ENCODE measurements at regions not wholly inside any gene's neighbourhood (a gene's known extent, or its start where the extent isn't known, plus 50 kb on each side); places are given as distances from the start of the nearest gene placed in this dataset.

GRCh38 chr22:44386386-44387035 lies 73.8 kb upstream of the SHISAL1 start:
- peaks cover 58 to 93% of the 10 kb centered on the region in 2 experiments for H3K27me3 ChIP-seq (ENCODE audit: control insufficient read depth in 1 of 2, insufficient read depth in 1 of 2, low read length in 2 of 2)
- WGBS = 80% methylated on average over 20 of the region's 20 CpGs
- H3K4ac ChIP-seq (ENCODE audit: low read depth in 1 of 2, low read length in 2 of 2) = no peak overlapping the region
- H3K23ac ChIP-seq (ENCODE audit: low read length in 2 of 2) = no peak overlapping the region
- H3K36me3 ChIP-seq (ENCODE audit: control insufficient read depth in 1 of 2, insufficient read depth in 2 of 2, low read depth in 1 of 2, low read length in 2 of 2) = no peaks in the 10 kb centered on the region
- no peak for DNase-seq
- no peak overlapping the region for H3K4me3 ChIP-seq (ENCODE audit: insufficient read depth in 1 of 2, low read depth in 1 of 2, low read length in 2 of 2)
- no peak overlapping the region for H2BK5ac ChIP-seq (ENCODE audit: low read depth, low read length, poor library complexity, severe bottlenecking)
- H3K9ac ChIP-seq (ENCODE audit: low read length) = no peak overlapping the region
- H3K9me3 ChIP-seq (ENCODE audit: control insufficient read depth, low read length) = no peaks in the 10 kb centered on the region
- no peaks in the 10 kb centered on the region for H3K4me1 ChIP-seq (ENCODE audit: control insufficient read depth, insufficient read depth, low read depth, low read length)
- H4K91ac ChIP-seq (ENCODE audit: low read length) = no peak overlapping the region
- H3K27ac ChIP-seq (ENCODE audit: low read length, poor library complexity, severe bottlenecking) = no peak overlapping the region
- H2AK5ac ChIP-seq (ENCODE audit: low read length, severe bottlenecking) = no peak overlapping the region
- no peak overlapping the region for H4K8ac ChIP-seq (ENCODE audit: low read length)
- H2BK120ac ChIP-seq (ENCODE audit: low read depth, low read length) = no peak overlapping the region
- no peak overlapping the region for H3K18ac ChIP-seq (ENCODE audit: low read depth in 1 of 2, low read length in 2 of 2)
- no peak overlapping the region for H2BK12ac ChIP-seq (ENCODE audit: low read length in 2 of 2)
- H2BK15ac ChIP-seq (ENCODE audit: low read depth, poor library complexity, severe bottlenecking) = no peak overlapping the region
- H2AFZ ChIP-seq (ENCODE audit: low read depth, low read length) = no peak overlapping the region
- no peaks in the 10 kb centered on the region for H3K79me1 ChIP-seq (replicated peaks; ENCODE audit: low read length, poor library complexity, severe bottlenecking)
- H3K4me2 ChIP-seq (ENCODE audit: low read length, poor library complexity, severe bottlenecking) = no peak overlapping the region
- no peak overlapping the region for H3K14ac ChIP-seq (ENCODE audit: low read length in 2 of 2)

GRCh38 chr22:44385781-44386180 lies 73.0 kb upstream of the SHISAL1 start:
- Histone ChIP-seq H2BK5ac (ENCODE audit: low read depth, low read length, poor library complexity, severe bottlenecking) (no peak overlapping the region), H3K23ac (ENCODE audit: low read length in 2 of 2) (no peak overlapping the region), H3K9ac (ENCODE audit: low read length) (no peak overlapping the region), H3K27ac (ENCODE audit: low read length, poor library complexity, severe bottlenecking) (no peak overlapping the region), H4K8ac (ENCODE audit: low read length) (no peak overlapping the region), H2BK12ac (ENCODE audit: low read length in 2 of 2) (no peak overlapping the region), H3K9me3 (ENCODE audit: control insufficient read depth, low read length) (no peaks in the 10 kb centered on the region), H3K14ac (ENCODE audit: low read length in 2 of 2) (no peak overlapping the region), H2AK5ac (ENCODE audit: low read length, severe bottlenecking) (no peak overlapping the region), H2BK15ac (ENCODE audit: low read depth, poor library complexity, severe bottlenecking) (no peak overlapping the region), H2BK120ac (ENCODE audit: low read depth, low read length) (no peak overlapping the region), H3K4ac (ENCODE audit: low read depth in 1 of 2, low read length in 2 of 2) (no peak overlapping the region), H2AFZ (ENCODE audit: low read depth, low read length) (no peak overlapping the region), H4K91ac (ENCODE audit: low read length) (no peak overlapping the region), H3K18ac (ENCODE audit: low read depth in 1 of 2, low read length in 2 of 2) (no peak overlapping the region), H3K4me2 (ENCODE audit: low read length, poor library complexity, severe bottlenecking) (no peak overlapping the region), H3K36me3 (ENCODE audit: control insufficient read depth in 1 of 2, insufficient read depth in 2 of 2, low read depth in 1 of 2, low read length in 2 of 2) (no peaks in the 10 kb centered on the region), H3K4me1 (ENCODE audit: control insufficient read depth, insufficient read depth, low read depth, low read length) (no peaks in the 10 kb centered on the region), H3K4me3 (ENCODE audit: insufficient read depth in 1 of 2, low read depth in 1 of 2, low read length in 2 of 2) (no peak overlapping the region), H3K79me1 (replicated peaks; ENCODE audit: low read length, poor library complexity, severe bottlenecking) (no peaks in the 10 kb centered on the region), H3K27me3 (ENCODE audit: control insufficient read depth in 1 of 2, insufficient read depth in 1 of 2, low read length in 2 of 2) (peaks cover 65 to 93% of the 10 kb centered on the region in 2 experiments)
- 84% methylated on average over 12 of the region's 12 CpGs for WGBS
- no peak for DNase-seq

- Histone ChIP-seq H2AK5ac (ENCODE audit: low read length, severe bottlenecking) (no peak overlapping the region), H2AFZ (ENCODE audit: low read depth, low read length) (no peak overlapping the region), H4K8ac (ENCODE audit: low read length) (no peak overlapping the region), H3K9me3 (ENCODE audit: control insufficient read depth, low read length) (no peaks in the 10 kb centered on the region), H2BK120ac (ENCODE audit: low read depth, low read length) (no peak overlapping the region), H3K27me3 (ENCODE audit: control insufficient read depth in 1 of 2, insufficient read depth in 1 of 2, low read length in 2 of 2) (peaks cover 68 to 93% of the 10 kb centered on the region in 2 experiments), H3K9ac (ENCODE audit: low read length) (no peak overlapping the region), H3K23ac (ENCODE audit: low read length in 2 of 2) (no peak overlapping the region), H3K79me1 (replicated peaks; ENCODE audit: low read length, poor library complexity, severe bottlenecking) (no peaks in the 10 kb centered on the region), H2BK12ac (ENCODE audit: low read length in 2 of 2) (no peak overlapping the region), H3K4me3 (ENCODE audit: insufficient read depth in 1 of 2, low read depth in 1 of 2, low read length in 2 of 2) (no peak overlapping the region), H2BK15ac (ENCODE audit: low read depth, poor library complexity, severe bottlenecking) (no peak overlapping the region), H3K36me3 (ENCODE audit: control insufficient read depth in 1 of 2, insufficient read depth in 2 of 2, low read depth in 1 of 2, low read length in 2 of 2) (no peaks in the 10 kb centered on the region), H3K27ac (ENCODE audit: low read length, poor library complexity, severe bottlenecking) (no peak overlapping the region), H3K4ac (ENCODE audit: low read depth in 1 of 2, low read length in 2 of 2) (no peak overlapping the region), H4K91ac (ENCODE audit: low read length) (no peak overlapping the region), H3K18ac (ENCODE audit: low read depth in 1 of 2, low read length in 2 of 2) (no peak overlapping the region), H2BK5ac (ENCODE audit: low read depth, low read length, poor library complexity, severe bottlenecking) (no peak overlapping the region), H3K14ac (ENCODE audit: low read length in 2 of 2) (no peak overlapping the region), H3K4me2 (ENCODE audit: low read length, poor library complexity, severe bottlenecking) (no peak overlapping the region), H3K4me1 (ENCODE audit: control insufficient read depth, insufficient read depth, low read depth, low read length) (no peaks in the 10 kb centered on the region)
- DNase-seq = no peak
- 83% methylated on average over 14 of the region's 14 CpGs for WGBS
Measured at GRCh38 chr22:44385296-44385610, 72.5 kb upstream of the SHISAL1 start.

- Histone ChIP-seq H3K4ac (ENCODE audit: low read depth in 1 of 2, low read length in 2 of 2) (no peak overlapping the region), H4K8ac (ENCODE audit: low read length) (no peak overlapping the region), H3K4me2 (ENCODE audit: low read length, poor library complexity, severe bottlenecking) (no peak overlapping the region), H2AK5ac (ENCODE audit: low read length, severe bottlenecking) (no peak overlapping the region), H2BK120ac (ENCODE audit: low read depth, low read length) (no peak overlapping the region), H2AFZ (ENCODE audit: low read depth, low read length) (no peak overlapping the region), H3K4me1 (ENCODE audit: control insufficient read depth, insufficient read depth, low read depth, low read length) (no peaks in the 10 kb centered on the region), H3K18ac (ENCODE audit: low read depth in 1 of 2, low read length in 2 of 2) (no peak overlapping the region), H3K79me1 (replicated peaks; ENCODE audit: low read length, poor library complexity, severe bottlenecking) (no peaks in the 10 kb centered on the region), H2BK15ac (ENCODE audit: low read depth, poor library complexity, severe bottlenecking) (no peak overlapping the region), H3K36me3 (ENCODE audit: control insufficient read depth in 1 of 2, insufficient read depth in 2 of 2, low read depth in 1 of 2, low read length in 2 of 2) (no peaks in the 10 kb centered on the region), H3K23ac (ENCODE audit: low read length in 2 of 2) (no peak overlapping the region), H3K9me3 (ENCODE audit: control insufficient read depth, low read length) (no peaks in the 10 kb centered on the region), H3K9ac (ENCODE audit: low read length) (no peak overlapping the region), H3K14ac (ENCODE audit: low read length in 2 of 2) (no peak overlapping the region), H3K27me3 (ENCODE audit: control insufficient read depth in 1 of 2, insufficient read depth in 1 of 2, low read length in 2 of 2) (peaks cover 73 to 93% of the 10 kb centered on the region in 2 experiments), H2BK5ac (ENCODE audit: low read depth, low read length, poor library complexity, severe bottlenecking) (no peak overlapping the region), H2BK12ac (ENCODE audit: low read length in 2 of 2) (no peak overlapping the region), H4K91ac (ENCODE audit: low read length) (no peak overlapping the region), H3K4me3 (ENCODE audit: insufficient read depth in 1 of 2, low read depth in 1 of 2, low read length in 2 of 2) (no peak overlapping the region), H3K27ac (ENCODE audit: low read length, poor library complexity, severe bottlenecking) (no peak overlapping the region)
- no peak for DNase-seq
- 85% methylated on average over 11 of the region's 12 CpGs for WGBS
Measured at GRCh38 chr22:44384563-44385295, 72.0 kb upstream of the SHISAL1 start.
